Smooth muscle cell (in vitro differentiated cells): ENCODE measurements at regions not wholly inside any gene's neighbourhood (a gene's known extent, or its start where the extent isn't known, plus 50 kb on each side); places are given as distances from the start of the nearest gene placed in this dataset.

Experiments
- DNase-seq: peaks from one replicate; lab custom pipeline; 2025; ENCODE audit not compliant: unreplicated experiment; lab: John Stamatoyannopoulos, UW
- H2AFZ ChIP-seq: fragments of 200-600 bp; sonication (generic); 2 replicates; pipeline ENCODE4 v1.6.0; 2016; ENCODE audit warnings: antibody characterized with exemption, low read depth, mild to moderate bottlenecking
- H3F3A ChIP-seq: fragments of 200-600 bp; sonication (generic); 2 replicates; pipeline ENCODE4 v1.6.0; 2017; ENCODE audit warnings: antibody characterized with exemption, low read depth
- H3K27ac ChIP-seq: fragments of 200-600 bp; sonication (generic); 2 replicates; pipeline ENCODE4 v1.5.1; 2016; ENCODE audit warnings: low read depth, mild to moderate bottlenecking
- H3K27me3 ChIP-seq: fragments of 200-600 bp; sonication (generic); 2 replicates; pipeline ENCODE4 v1.6.1; 2016; ENCODE audit warnings: low read depth, mild to moderate bottlenecking
- H3K36me3 ChIP-seq: fragments of 200-600 bp; sonication (generic); 2 replicates; pipeline ENCODE4 v1.5.1; 2016; ENCODE audit warnings: low read depth
- H3K4me1 ChIP-seq: fragments of 200-600 bp; sonication (generic); 2 replicates; pipeline ENCODE4 v1.5.1; 2016; ENCODE audit warnings: low read depth
- H3K4me2 ChIP-seq: fragments of 200-600 bp; sonication (generic); 2 replicates; pipeline ENCODE4 v1.6.0; 2016; ENCODE audit warnings: mild to moderate bottlenecking
- H3K4me3 ChIP-seq: fragments of 200-600 bp; sonication (generic); 2 replicates; pipeline ENCODE4 v1.5.1; 2016; ENCODE audit warnings: mild to moderate bottlenecking
- H3K79me2 ChIP-seq: fragments of 200-600 bp; sonication (generic); 2 replicates; pipeline ENCODE4 v1.6.0; 2016; ENCODE audit warnings: low read depth, mild to moderate bottlenecking
- H3K9ac ChIP-seq: fragments of 200-600 bp; sonication (generic); 2 replicates; pipeline ENCODE4 v1.6.0; 2016; ENCODE audit warnings: low read depth
- H3K9me3 ChIP-seq: fragments of 200-600 bp; sonication (generic); replicated peaks from 2 replicates; pipeline ENCODE4 v1.5.1; 2016; ENCODE audit warnings: low read depth
- H4K20me1 ChIP-seq: fragments of 200-600 bp; sonication (generic); 2 replicates; pipeline ENCODE4 v1.6.0; 2016; ENCODE audit warnings: low read depth
- WGBS: methylation state at CpG from one replicate; pipeline ENCODE4 v1.1.7; 2016; ENCODE audit warnings: low lambda C conversion rate; 5-methylcytosine and 5-hydroxymethylcytosine counted together
- TF ChIP-seq, protein P1 (sequence below): fragments of 200-600 bp; sonication (generic); IDR thresholded peaks from 2 replicates; pipeline ENCODE4 v1.5.1; 2017; ENCODE audit warnings: borderline replicate concordance, mild to moderate bottlenecking, antibody characterized with exemption; ENCODE audit not compliant: insufficient read depth, poor library complexity, severe bottlenecking

DNA sequence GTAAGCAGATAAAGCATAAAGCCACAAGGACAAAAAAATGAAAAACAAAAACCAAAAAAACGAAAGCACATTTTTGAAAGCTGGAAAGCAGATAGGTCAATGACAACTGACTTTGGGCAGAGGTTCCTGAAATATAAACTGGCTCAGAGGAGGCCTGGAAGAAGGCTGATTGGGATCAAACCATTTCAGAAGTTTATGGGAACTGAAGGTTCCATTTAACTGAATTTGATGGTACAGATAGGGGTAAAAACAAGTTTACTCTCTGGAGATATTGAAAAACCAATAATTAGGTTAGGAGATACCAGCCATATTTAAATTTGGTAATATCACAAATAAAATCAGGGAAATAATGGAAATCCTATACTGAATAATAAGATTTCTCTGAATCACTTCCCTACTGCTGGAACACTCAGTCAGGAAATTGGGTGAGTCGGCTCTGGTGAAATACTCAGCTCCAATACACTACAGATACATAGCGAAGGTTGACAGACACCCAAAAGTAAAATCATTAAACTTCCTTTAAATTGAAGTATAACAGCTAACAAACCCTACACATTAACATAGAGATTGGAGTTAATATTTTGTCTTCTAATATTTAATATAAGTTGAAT lies 1584.3 kb downstream of the STIM2 start:
- no peaks in the 10 kb centered on the region for H3K79me2 ChIP-seq
- no peak overlapping the region for H3K9ac ChIP-seq
- H4K20me1 ChIP-seq: no peaks in the 10 kb centered on the region
- no peak overlapping the region for H3K4me3 ChIP-seq
- 92% methylated on average over 3 of the region's 3 CpGs for WGBS
- H3K4me1 ChIP-seq: no peaks in the 10 kb centered on the region
- H3F3A ChIP-seq: no peaks in the 10 kb centered on the region
- H3K9me3 ChIP-seq: no peaks in the 10 kb centered on the region
- H3K27ac ChIP-seq: no peak overlapping the region
- H3K27me3 ChIP-seq: no peaks in the 10 kb centered on the region
- H2AFZ ChIP-seq: no peak overlapping the region
- no peak for DNase-seq
- TF ChIP-seq, protein P1, sequence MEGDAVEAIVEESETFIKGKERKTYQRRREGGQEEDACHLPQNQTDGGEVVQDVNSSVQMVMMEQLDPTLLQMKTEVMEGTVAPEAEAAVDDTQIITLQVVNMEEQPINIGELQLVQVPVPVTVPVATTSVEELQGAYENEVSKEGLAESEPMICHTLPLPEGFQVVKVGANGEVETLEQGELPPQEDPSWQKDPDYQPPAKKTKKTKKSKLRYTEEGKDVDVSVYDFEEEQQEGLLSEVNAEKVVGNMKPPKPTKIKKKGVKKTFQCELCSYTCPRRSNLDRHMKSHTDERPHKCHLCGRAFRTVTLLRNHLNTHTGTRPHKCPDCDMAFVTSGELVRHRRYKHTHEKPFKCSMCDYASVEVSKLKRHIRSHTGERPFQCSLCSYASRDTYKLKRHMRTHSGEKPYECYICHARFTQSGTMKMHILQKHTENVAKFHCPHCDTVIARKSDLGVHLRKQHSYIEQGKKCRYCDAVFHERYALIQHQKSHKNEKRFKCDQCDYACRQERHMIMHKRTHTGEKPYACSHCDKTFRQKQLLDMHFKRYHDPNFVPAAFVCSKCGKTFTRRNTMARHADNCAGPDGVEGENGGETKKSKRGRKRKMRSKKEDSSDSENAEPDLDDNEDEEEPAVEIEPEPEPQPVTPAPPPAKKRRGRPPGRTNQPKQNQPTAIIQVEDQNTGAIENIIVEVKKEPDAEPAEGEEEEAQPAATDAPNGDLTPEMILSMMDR: no peak
- no peaks in the 10 kb centered on the region for H3K36me3 ChIP-seq
- H3K4me2 ChIP-seq: no peak overlapping the region

DNA sequence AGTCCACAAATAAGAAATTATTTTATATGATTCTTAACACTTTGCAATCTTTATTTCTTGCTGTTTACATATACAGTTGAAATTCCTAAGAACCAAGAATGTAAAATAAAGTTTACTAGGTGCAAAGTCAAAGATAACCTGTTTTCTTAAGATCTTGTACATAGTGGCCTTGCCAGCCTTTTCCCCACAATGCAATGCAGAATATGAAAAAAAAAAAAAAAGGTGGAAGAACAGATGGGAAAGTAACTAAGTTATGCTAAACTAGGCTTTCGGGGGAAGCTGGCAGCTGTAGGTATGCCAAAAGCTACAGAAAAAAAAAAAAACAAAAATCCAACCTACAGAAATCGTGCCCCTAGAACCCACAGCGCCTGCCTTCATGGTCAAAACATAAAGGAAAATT lies 1588.4 kb downstream of the STIM2 start:
- DNase-seq: no peak
- TF ChIP-seq, protein P1: no peak
- H4K20me1 ChIP-seq: no peaks in the 10 kb centered on the region
- no peak overlapping the region for H3K9ac ChIP-seq
- WGBS: 98% methylated on average over 3 of the region's 3 CpGs
- H3K36me3 ChIP-seq: no peaks in the 10 kb centered on the region
- H3K27ac ChIP-seq: no peak overlapping the region
- no peaks in the 10 kb centered on the region for H3F3A ChIP-seq
- H3K9me3 ChIP-seq: no peaks in the 10 kb centered on the region
- no peaks in the 10 kb centered on the region for H3K27me3 ChIP-seq
- H3K4me2 ChIP-seq: no peak overlapping the region
- H3K4me3 ChIP-seq: no peak overlapping the region
- H2AFZ ChIP-seq: no peak overlapping the region
- no peaks in the 10 kb centered on the region for H3K4me1 ChIP-seq
- no peaks in the 10 kb centered on the region for H3K79me2 ChIP-seq

GRCh38 chr4:28451346-28451745 lies 1590.7 kb downstream of the STIM2 start:
- Histone ChIP-seq H3K4me2 (no peak overlapping the region), H3K4me3 (no peak overlapping the region), H3K36me3 (no peaks in the 10 kb centered on the region), H4K20me1 (no peaks in the 10 kb centered on the region), H3K27me3 (no peaks in the 10 kb centered on the region), H3K27ac (no peak overlapping the region), H3F3A (no peaks in the 10 kb centered on the region), H3K4me1 (no peaks in the 10 kb centered on the region), H3K79me2 (no peaks in the 10 kb centered on the region), H3K9ac (no peak overlapping the region), H2AFZ (no peak overlapping the region), H3K9me3 (no peaks in the 10 kb centered on the region)
- TF ChIP-seq, protein P1: no peak
- no peak for DNase-seq
- 77% methylated on average over 2 of the region's 2 CpGs for WGBS
